Loucy (cell line): ENCODE measurements at regions not wholly inside any gene's neighbourhood (a gene's known extent, or its start where the extent isn't known, plus 50 kb on each side); places are given as distances from the start of the nearest gene placed in this dataset.

ENCODE experiments used
- EZH2phosphoT487 ChIP-seq: fragments of 200-600 bp; IDR thresholded peaks from 2 replicates; pipeline ENCODE4 v1.6.1; 2018; ENCODE audit warnings: antibody characterized with exemption, mild to moderate bottlenecking, moderate library complexity, borderline replicate concordance
- TF ChIP-seq, protein P1 (sequence below): fragments of 200-600 bp; sonication (generic); conservative IDR thresholded peaks from 2 replicates; pipeline ENCODE4 v1.5.1; 2014; ENCODE audit warnings: mild to moderate bottlenecking, antibody characterized with exemption, low read length

GRCh38 chr10:124257781-124258180, 160.9 kb downstream of the OAT start:
- TF ChIP-seq, protein P1, sequence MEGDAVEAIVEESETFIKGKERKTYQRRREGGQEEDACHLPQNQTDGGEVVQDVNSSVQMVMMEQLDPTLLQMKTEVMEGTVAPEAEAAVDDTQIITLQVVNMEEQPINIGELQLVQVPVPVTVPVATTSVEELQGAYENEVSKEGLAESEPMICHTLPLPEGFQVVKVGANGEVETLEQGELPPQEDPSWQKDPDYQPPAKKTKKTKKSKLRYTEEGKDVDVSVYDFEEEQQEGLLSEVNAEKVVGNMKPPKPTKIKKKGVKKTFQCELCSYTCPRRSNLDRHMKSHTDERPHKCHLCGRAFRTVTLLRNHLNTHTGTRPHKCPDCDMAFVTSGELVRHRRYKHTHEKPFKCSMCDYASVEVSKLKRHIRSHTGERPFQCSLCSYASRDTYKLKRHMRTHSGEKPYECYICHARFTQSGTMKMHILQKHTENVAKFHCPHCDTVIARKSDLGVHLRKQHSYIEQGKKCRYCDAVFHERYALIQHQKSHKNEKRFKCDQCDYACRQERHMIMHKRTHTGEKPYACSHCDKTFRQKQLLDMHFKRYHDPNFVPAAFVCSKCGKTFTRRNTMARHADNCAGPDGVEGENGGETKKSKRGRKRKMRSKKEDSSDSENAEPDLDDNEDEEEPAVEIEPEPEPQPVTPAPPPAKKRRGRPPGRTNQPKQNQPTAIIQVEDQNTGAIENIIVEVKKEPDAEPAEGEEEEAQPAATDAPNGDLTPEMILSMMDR: no peak
- TF ChIP-seq EZH2phosphoT487: no peak
